ENCODE measurements at regions not wholly inside any gene's neighbourhood (a gene's known extent, or its start where the extent isn't known, plus 50 kb on each side); places are given as distances from the start of the nearest gene placed in this dataset.
A peak's percentile ranks its signal among the peaks of the same experiment; 100 is the strongest.
"Not testable (repeated sequence)": the region's sequence is repeated elsewhere in the genome, so short reads cannot be mapped to it uniquely, and the experiment has no call there.

DNA sequence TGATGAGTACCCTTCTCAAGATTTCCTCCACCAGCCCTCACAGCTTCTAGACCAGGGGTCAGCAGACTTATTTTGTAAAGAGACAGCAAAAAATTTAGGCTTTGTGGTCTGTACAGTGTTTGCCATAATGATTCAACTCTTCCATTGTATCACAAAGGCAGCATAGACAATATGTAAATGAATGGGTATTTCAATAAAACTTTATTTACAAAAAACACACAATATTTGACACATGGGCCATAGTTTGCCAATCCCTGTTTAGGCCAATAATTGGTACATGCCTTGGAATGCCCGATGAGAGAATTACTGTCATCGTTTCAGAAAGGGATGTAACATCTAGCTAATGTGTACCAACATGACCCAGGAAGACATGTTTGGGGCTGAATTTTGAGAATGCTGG is 178.9 kb upstream of the GALNT2 start:
- no peak for DNase-seq

DNA sequence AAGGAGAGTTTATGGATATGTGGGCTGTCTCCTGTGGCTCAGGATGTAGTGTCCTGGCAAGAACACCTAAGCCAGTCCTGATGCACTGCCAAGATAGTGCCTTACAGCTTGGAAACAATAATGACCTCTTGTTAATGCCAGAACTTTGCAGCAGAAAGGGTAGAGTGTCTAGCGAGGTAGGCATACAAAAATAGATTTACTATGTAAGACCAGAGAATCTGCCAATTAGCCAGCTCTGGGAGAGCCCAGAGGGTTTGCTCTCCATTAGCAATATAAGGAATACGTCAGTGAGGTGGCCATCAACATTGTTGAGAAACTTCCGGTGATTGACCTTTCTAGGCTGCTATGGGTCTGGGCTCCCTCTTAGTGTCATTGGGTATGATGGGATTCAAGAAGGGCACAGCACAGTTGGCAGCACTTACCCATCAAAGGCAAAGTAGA is 178.5 kb upstream of the GALNT2 start:
- no peak for DNase-seq

DNA sequence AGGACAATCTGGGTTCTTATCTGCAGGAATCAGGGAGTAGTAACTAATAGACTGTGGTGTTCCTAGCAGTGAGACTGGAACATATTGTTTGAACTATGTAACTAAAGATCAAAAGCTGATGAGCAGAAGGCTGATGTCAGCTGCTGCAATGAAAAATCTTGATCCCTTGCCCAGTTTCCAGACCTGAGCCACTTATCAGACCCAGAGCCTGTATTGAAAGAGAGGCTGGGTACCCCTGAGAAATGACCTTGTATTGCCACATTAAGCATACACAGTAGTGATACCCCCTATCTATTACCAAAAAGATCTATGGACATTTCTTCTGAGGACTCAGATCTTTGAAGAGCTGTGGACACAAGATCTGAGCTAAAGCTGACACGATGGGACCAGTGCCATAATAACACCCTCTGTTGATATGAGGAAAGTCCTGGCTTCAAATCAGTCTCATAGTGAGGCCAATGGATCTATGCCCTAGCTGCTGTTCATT is 178.0 kb upstream of the GALNT2 start:
- no peak for DNase-seq

DNA sequence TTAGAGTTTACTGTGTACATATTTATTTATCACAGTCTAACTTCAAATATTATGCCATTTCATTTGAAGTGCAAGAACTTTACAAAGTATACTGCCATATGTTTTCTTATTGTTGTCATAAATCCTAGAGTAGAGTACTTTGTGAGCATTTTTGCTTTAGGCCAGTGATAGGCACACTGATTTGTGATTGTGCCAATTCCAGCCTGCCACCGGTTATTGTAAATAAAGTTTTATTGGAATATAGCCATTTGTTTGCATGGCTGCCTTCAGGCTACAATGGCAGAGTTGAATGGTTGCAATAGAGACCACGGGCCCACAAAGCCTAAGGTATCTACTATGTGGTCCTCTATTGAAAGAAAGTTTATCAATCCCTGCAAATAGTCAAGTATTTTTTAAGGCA is 175.8 kb upstream of the GALNT2 start:
- DNase-seq = no peak

DNA sequence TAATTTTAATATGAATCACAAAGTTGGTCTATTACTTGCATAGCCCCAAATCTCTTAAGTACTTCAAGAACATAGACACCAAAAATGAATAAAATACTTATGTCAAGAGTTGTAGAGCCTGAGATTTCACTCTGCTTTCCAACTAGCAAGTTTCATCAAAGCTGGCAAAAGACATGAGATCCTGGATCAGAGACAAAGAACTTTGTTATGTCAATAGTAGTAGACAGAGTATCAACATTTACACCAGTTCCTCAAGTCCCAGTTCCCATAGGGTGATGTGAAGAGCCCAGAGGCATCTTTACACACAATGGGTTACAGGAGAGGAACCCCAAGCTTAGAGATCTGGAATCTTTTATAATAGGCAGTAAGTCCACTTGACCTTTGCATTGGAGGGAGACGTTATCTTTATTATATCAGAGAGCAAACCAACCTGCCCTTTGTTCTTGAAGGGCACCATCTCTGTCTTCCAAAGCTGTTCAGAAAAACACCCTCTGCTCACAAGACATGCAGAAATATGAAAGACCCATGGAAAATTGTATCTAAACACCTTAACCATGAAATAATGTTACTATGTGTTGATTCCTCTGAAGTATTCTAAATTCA is 174.4 kb upstream of the GALNT2 start:
- DNase-seq = no peak

DNA sequence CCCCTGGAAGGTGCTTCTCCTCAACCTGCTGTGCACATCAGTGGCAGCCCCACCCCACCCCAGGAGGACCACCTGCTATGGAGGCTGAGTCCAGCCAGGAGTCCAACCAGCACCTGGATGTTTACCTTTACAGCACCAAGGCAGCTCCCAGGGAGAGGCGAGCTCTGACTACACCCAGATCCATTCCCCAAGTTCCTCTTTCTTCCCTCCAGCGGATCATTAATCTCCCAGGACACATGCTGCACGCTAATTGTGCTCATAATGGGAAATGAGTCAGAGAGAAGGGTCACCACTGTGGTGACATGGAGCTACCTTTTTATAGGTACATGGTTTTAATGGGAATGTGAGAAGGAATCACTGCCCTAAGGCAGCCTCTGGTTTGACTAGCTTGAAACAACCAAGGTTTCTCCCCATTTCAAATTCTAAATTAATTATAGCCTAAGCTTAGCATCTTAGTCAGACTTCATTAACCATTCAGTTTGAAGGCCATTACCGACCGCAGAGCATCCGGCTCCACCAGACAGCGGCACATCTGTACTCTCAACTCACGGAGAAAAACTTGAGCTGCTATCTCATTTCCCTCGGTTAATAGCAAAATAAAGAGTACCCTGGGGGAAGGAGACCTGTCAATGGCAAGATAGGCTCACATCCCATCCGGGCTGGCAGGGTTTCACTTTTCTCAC is 173.1 kb upstream of the GALNT2 start:
- DNase-seq = peak; percentile 85

DNA sequence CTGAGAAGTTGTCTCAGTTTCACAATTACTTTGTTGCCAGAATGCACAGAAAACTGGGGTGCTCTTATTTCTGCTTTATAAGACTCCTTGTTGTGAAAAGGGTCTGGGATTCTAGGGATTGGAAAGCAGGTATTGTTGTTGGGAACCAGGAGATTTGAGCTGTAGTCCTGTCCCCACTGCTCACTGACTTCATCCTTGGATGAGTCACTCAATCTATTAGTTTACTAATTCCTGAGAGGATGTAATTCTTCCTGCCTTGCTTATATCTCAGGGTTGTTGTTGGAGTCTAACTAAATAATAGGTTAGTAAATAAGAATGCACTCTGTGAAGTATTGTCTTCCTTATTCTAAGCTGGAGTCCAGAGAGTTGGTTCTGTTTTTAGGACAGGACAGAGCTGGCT is 172.5 kb upstream of the GALNT2 start:
- DNase-seq = no peak

DNA sequence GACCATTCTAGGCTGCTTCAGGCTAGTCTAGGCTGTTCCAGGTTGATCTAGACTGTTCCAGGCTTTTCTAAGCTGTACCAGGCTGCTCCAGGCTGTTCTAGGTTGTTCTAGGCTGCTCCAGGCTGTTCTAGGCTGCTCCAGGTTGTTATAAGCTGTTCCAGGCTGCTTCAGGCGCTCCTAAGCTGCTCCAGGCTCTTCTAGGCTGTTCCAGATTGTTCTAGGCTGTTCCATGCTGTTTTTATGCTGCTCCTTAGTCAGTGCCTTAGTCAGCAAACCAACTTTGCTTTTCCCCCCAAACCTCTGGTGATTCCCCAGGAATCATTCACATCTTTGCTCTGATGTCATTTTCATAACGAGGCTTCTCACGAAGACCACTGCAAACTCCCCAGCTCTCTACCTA is 171.4 kb upstream of the GALNT2 start:
- DNase-seq = no peak

DNA sequence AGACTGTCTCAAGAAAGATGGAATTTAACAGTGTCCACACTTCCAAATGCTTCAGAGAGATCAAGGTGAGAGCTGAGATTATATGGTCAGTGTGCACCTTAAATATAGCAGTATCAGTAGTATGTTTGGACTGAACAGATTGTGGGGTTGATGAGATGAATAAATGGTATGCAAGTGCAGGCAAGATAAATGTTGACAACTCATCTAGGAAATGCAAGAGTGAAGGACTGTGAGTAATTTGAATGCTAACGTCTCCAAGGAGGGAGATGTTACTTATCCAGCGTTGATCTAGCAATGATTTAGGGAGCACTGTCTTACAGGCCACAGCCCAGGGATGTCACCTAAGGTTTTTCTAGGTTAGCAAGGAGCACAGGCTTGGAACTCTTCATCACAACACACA is 170.7 kb upstream of the GALNT2 start:
- DNase-seq = no peak

DNA sequence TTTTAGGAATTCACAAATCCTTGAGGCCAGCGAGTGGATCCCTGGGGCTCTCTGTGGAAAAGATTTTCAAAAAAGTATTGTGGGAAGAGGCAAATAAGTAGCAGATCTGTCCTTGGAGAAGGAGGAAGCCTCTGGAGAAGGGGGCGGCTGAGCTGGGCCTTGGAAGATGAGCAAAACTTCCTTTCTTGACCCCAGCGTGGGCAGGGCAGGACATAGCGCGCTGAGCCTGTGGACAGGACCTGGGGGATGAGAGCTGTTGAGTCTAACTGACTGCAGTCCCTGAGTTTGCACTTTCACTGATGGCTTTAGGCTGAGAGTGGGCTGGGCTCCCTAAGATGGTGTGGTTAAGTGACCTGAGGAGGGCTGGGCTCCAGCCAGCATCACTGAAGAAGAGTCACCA is 170.2 kb upstream of the GALNT2 start:
- DNase-seq = no peak

DNA sequence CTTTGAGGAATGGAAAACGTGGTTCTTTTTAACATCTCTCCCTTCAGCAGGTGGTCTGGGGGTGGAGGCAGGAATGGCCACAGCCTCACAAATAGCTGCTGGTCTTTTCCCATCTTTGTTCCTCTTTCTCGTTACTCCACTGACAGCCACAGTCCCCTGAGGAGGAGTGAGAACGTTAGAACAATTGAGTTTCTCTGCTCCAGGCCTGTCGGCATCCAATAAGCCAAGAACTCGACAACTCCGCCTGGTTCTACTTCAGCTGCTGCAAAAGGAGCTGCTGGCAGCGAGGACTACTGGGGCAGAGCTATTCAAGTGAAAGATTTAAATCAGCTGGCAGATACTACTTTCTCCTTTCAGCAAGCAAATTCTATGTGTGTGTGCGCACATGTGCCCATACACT is 169.5 kb upstream of the GALNT2 start:
- no peak for DNase-seq

DNA sequence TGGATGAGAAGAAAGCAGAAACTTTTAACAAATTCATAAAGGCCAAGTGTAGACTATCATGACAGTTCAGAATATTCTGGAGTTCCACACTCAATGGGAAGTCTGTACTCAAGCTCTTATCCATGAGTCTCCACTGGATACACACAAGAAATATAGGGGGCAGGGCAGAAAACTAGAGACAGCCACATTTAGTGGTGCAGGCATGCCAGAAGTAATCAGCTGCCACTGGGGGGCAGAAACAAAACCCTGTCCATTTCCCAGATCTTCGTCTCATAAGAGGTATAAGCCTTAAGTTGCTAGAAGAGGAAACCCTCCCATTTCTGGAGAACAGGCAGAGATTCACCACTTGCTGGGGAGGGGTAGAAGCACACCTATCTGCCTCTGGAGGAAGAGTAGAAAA is 166.8 kb upstream of the GALNT2 start:
- no peak for DNase-seq

DNA sequence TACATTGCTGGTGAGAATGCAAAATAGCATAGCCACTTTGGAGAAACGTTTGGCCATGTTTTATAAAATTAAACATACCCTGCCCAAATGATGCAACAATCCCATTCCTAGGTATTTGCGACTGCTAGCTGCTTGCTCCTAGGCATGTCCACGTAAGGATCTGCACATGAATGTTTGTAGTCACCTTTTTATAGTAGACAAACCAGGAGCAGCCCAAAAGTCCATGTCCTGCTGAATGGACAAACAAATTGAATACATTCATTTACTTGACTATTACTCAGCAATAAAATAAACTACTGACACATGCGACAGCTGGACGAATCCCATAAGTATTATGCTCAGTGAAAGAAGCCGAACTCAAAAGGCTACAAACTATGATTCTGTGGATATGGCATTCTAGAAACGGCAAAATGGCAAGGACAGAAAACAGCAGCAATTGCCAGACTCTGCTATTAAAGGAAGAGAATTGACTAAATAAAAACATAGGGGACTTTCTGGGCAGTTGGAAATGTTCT is 161.9 kb upstream of the GALNT2 start:
- DNase-seq = no peak

DNA sequence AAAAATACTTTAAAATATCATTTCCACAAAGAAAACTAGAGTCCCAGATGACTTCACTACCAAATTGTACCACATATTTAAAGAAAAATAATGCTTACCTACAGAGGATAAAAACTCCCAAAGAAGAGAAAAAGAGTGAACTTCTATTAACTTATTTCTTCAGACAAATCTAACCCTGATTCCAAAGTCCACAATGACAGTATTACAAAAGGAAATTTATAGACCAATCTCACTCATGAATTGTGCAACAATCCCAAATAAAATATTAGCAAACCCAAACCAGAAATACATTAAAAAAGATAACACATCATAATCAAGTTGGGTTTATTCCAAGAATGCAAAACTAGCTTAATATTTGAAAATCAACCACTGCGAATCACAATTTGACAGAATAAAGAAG is 161.4 kb upstream of the GALNT2 start:
- no peak for DNase-seq

DNA sequence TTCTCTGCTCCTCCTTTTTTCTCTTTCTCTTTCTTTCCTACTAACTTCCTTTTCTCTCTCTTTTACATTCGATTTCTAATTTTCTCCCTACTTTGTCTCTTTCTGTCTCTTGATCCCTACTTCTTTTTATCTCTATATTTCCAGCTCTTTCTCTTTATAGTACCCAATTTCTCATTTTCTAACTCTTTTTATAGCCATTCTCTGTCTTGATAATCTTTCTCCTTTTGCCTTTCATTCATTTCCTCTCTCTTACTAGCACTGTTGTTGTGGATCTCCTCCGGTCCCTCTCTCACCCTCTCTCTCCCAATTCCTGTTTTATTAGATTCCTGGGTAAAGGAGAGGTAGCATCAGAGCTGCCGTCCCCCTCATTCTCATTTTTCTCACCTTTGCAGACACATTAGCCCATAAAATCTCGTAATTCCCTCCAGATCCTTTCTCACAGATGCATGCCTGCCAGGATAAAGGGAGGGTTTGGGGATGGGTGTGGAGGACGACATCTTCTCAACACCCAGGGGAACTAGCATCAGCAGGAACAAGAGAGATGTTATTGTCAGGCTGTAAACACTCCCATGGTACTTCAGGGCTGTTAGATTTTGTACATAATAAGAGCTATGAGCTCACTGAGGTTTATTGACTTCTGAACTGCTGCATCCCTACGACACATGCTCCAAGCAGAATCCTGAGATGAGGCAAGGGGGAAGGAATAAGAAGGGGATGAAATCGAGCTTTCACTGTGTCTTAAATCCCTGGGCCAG is 159.0 kb upstream of the GALNT2 start:
- DNase-seq = no peak

DNA sequence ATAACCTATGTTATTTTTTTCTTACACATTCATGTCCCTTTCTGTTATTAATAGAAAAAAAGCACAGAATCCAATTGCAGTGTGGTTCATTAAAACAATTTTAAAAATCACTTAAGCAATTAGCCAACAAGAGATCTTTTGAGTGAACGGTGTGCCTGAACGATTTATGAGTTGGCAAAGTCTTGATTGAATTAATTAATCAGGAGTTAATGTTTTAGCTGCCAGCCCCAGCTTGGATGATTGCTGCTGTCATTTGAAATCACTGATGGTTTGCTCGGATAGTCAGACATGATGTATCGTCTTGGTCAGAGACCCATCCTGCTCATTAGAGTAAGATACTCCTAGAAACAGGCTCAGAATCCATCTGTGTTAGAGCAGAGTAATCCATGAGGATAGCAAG is 158.3 kb upstream of the GALNT2 start:
- no peak for DNase-seq

DNA sequence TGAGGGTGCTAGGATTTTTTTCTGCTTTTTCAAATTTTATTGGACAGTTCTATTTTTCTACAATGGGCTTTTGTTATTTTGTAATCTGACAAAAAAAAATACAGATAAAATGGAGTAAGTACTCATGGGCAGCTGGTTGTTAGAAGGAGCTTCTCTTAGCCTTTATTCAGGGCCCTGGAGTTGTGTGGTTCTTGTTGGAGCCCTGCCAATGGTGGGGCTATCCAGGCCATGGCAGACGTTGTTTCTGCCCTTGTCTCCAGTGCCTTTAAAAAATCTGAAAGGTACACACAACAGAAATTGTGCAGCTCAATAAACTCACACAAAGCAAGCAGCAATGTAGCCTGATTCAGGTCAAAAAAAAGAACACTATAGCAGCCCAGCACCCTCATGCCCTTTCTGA is 153.5 kb upstream of the GALNT2 start:
- DNase-seq = peak; percentile 6

DNA sequence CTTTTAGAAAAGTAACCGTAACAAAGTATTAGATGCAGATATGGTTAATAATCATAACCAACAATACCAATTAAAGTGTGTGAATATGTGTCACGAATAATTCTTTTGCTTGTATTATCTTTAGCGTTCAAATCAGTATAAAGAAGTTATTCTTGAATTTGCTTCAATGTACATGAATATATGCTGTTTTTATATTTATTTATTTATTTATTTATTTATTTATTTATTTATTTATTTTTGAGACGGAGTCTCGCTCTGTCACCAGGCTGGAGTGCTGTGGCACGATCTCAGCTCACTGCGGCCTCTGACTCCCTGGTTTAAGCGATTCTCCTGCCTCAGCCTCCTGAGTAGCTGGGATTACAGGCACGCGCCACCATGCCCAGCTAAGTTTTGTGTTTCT is 147.6 kb upstream of the GALNT2 start:
- DNase-seq = not testable (repeated sequence)

DNA sequence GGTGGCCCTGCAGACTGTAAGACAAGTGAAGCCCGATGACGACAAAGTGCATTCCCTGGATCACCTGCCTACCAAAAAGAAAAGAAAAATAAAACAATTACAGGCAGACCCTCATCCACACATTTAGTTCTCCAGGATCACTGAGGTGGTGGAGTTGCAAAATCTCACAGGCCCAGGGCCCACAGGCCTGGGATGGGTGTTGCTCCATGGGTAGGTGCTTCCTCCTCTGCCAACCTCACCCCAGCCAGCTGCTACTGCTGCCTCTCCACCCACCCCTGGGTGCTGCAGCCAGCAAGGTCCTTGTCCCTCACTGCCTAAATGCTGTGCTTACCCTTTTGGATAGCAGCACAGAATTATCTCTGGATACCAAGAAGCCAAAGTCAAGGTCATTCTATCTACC is 146.4 kb upstream of the GALNT2 start:
- DNase-seq = no peak

DNA sequence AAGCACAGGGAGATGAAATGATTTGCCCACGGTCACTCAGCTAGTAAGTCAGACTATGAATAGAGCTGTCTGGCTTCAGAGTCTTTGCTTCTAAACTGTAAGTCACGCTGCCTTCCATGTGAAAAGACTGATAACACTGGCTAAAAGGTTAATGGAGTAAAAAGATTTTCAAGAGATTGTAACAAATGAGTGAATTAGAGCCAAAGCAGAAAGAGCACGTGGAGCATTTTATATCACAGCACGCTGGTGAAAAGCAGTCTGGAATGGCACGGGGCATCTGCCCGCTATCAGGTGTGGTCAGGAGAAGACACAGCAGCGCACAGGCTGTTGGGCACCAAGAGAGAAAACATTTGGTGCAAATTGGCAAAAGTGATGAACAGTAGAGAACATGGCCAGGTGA is 144.8 kb upstream of the GALNT2 start:
- DNase-seq = no peak

DNA sequence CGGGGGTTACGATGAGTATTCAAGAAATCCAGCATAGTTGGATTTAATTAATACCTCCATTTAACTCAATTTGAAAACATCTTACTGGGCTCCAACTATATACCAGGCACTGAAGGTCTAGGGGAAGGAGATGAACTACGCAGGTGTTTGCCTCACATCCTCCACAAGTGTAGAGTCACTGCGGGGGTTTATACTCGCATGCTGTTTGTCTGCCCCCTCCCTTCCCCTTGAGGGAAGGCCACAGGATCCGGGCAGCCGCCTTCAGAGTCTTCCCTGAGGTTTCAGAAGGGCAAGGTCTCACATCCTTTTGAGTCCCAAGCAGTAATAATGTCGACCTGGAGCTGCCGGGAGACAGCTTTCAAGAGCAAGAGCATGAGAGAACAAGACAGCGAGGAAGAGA is 142.4 kb upstream of the GALNT2 start:
- DNase-seq = no peak

DNA sequence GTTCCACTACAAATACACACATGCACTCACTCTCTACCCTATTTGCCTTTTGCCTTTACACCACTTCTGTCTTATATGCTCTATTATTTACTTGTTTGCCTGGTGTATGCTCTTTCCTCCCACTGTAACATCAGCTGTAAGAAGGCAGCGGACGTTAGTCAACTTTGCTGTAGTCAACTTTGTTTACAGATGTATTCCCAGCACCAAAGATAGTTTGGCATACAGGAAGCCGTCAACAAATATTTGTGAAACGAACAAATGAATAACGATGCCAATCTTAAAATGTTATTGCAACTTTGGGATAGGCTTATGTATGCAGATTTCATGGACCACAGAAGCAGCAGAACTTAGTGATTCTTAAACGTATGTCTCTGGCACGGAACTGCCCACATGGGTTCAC is 138.3 kb upstream of the GALNT2 start:
- no peak for DNase-seq

DNA sequence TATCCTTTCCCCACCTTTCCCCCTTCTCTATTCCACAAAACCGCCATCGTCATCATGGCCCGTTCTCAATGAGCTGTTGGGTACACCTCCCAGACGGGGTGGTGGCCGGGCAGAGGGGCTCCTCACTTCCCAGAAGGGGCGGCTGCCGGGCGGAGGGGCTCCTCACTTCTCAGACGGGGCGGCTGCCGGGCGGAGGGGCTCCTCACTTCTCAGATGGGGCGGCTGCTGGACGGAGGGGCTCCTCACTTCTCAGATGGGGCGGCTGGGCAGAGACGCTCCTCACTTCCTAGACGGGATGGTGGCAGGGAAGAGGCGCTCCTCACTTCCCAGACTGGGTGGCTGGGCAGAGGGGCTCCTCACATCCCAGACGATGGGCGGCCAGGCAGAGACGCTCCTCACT is 135.3 kb upstream of the GALNT2 start:
- not testable (repeated sequence) for DNase-seq

DNA sequence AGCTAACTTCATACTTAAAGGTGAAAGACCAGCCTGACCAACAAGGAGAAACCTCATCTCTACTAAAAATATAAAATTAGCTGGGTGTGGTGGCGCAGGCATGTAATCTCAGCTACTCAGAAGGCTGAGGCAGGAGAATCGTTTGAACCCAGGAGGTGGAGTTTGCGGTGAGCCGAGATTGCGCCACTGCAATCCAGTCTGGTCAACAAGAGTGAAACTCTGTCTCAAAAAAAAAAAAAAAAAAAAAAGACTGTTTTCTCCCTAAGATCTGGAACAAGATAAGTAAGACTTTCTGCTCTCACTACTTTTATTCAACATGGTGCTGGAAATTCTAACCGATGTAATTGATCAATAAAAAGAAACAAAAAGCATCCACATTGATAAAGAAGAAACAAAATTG is 131.9 kb upstream of the GALNT2 start:
- DNase-seq = not testable (repeated sequence)

Measured in COR-L47 (cell line).